ENCODE measurements at regions not wholly inside any gene's neighbourhood (a gene's known extent, or its start where the extent isn't known, plus 50 kb on each side); places are given as distances from the start of the nearest gene placed in this dataset.

DNA sequence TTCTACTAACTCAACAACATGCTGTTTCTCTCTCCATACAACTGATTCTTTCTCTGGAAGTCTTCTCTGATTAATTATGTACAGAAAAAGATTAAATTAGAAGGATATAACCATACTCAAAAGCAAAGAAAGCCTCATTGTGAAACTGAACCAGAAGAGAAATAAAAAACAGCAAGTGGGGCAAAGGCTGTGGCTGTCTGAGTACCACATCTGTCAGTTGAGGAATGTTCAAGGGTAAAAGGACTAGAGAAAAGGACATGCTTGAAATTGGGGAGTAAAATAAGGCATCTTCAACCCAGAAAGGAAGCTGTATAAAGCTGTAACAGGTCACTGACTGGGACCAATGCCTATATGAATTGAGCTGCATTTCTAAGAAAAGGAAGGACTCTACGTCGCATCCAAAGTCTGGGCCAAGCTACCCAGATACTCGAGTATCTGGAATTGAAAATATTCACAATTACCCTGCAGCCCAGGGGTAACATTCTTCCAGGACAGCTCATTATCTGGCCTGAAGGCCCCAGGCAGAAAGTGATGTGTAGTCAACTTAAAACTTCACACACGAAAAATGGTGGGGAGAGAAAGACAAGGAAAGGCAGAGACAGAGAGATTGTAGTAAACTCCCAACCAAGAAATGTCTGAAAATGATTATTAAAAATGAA, 356.0 kb upstream of the GALNT5 start:
- CTCF ChIA-PET, result interaction anchor here (1.4 kb wide), 1 partner anchor 153 kb away, joined by 3 read pairs; no protein-coding TSS in a partner anchor

More for the DNA sequence above, 356.0 kb upstream of the GALNT5 start:
- Histone ChIP-seq H3K79me2 (ENCODE audit: control insufficient read depth, insufficient read depth, low read length) (no peaks in the 10 kb centered on the region), H3K9me3 (replicated peaks; ENCODE audit: control insufficient read depth, insufficient read depth, low read length) (no peaks in the 10 kb centered on the region; the same call in 2 of the 3 replicates), H3K9ac (ENCODE audit: control insufficient read depth, insufficient read depth, low read length) (no peak overlapping the region), H3K27me3 (replicated peaks in 1 of 2; ENCODE audit: control insufficient read depth in 2 of 2, insufficient read depth in 2 of 2, low read length in 1 of 2) (no peaks in the 10 kb centered on the region), H4K20me1 (ENCODE audit: control insufficient read depth, insufficient read depth) (no peaks in the 10 kb centered on the region), H3K27ac (ENCODE audit: control insufficient read depth, insufficient read depth) (no peak overlapping the region), H3K4me2 (ENCODE audit: control insufficient read depth, insufficient read depth) (no peak overlapping the region), H3K36me3 (ENCODE audit: control insufficient read depth in 2 of 2, insufficient read depth in 2 of 2, low read length in 1 of 2) (no peaks in the 10 kb centered on the region), H2AFZ (ENCODE audit: control insufficient read depth, low read depth, low read length) (no peak overlapping the region), H3K4me3 (no peak overlapping the region), H3K4me1 (ENCODE audit: control insufficient read depth, insufficient read depth, low read length) (peaks cover 1% of the 10 kb centered on the region; the same call in 1 of the 2 replicates)
- DNase-seq (ENCODE audit: low read depth, low spot score) (no peak), ATAC-seq (no peak), FAIRE-seq (no peak)
- ChIA-PET SMC1A (ENCODE audit: uncharacterized antibody, unreplicated experiment) (no interaction called here), RAD21 (ENCODE audit: unreplicated experiment) (no interaction called here), POLR2A (no interaction called here)
- 28% methylated on average over 4 of the region's 4 CpGs for WGBS (ENCODE audit: insufficient coverage, insufficient replicate concordance, low lambda C conversion rate, missing lambda C conversion rate)
- in situ Hi-C loops (cut with MboI) (no loop called here), intact Hi-C loops (cut with micrococcal nuclease; ENCODE audit: unreplicated experiment) (no loop called here)
- TF ChIP-seq, protein P1, sequence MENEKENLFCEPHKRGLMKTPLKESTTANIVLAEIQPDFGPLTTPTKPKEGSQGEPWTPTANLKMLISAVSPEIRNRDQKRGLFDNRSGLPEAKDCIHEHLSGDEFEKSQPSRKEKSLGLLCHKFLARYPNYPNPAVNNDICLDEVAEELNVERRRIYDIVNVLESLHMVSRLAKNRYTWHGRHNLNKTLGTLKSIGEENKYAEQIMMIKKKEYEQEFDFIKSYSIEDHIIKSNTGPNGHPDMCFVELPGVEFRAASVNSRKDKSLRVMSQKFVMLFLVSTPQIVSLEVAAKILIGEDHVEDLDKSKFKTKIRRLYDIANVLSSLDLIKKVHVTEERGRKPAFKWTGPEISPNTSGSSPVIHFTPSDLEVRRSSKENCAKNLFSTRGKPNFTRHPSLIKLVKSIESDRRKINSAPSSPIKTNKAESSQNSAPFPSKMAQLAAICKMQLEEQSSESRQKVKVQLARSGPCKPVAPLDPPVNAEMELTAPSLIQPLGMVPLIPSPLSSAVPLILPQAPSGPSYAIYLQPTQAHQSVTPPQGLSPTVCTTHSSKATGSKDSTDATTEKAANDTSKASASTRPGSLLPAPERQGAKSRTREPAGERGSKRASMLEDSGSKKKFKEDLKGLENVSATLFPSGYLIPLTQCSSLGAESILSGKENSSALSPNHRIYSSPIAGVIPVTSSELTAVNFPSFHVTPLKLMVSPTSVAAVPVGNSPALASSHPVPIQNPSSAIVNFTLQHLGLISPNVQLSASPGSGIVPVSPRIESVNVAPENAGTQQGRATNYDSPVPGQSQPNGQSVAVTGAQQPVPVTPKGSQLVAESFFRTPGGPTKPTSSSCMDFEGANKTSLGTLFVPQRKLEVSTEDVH (IDR thresholded peaks at IDR 0.05; ENCODE audit: low read depth, partially characterized antibody), result no peak
- TF ChIP-seq EP300 (IDR thresholded peaks at IDR 0.05; ENCODE audit: borderline replicate concordance in 1 of 2, control insufficient read depth in 1 of 2, low read depth in 2 of 2, low read length in 2 of 2) (no peak), SMC3 (IDR thresholded peaks at IDR 0.05; ENCODE audit: borderline replicate concordance, low read length) (no peak), MEF2A (IDR thresholded peaks at IDR 0.05; ENCODE audit: insufficient read depth, low read depth, low read length) (no peak)
- TF ChIP-seq, protein P2, sequence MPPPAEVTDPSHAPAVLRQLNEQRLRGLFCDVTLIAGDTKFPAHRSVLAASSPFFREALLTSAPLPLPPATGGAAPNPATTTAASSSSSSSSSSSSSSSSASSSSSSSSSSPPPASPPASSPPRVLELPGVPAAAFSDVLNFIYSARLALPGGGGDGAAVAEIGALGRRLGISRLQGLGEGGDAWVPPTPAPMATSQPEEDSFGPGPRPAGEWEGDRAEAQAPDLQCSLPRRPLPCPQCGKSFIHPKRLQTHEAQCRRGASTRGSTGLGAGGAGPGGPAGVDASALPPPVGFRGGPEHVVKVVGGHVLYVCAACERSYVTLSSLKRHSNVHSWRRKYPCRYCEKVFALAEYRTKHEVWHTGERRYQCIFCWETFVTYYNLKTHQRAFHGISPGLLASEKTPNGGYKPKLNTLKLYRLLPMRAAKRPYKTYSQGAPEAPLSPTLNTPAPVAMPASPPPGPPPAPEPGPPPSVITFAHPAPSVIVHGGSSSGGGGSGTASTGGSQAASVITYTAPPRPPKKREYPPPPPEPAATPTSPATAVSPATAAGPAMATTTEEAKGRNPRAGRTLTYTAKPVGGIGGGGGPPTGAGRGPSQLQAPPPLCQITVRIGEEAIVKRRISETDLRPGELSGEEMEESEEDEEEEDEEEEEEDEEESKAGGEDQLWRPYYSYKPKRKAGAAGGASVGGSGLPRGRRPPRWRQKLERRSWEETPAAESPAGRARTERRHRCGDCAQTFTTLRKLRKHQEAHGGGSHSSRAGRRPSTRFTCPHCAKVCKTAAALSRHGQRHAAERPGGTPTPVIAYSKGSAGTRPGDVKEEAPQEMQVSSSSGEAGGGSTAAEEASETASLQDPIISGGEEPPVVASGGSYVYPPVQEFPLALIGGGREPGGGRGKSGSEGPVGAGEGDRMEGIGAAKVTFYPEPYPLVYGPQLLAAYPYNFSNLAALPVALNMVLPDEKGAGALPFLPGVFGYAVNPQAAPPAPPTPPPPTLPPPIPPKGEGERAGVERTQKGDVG (CRISPR knock-in tag; IDR thresholded peaks at IDR 0.05), result no peak
- TF ChIP-seq, protein P3, sequence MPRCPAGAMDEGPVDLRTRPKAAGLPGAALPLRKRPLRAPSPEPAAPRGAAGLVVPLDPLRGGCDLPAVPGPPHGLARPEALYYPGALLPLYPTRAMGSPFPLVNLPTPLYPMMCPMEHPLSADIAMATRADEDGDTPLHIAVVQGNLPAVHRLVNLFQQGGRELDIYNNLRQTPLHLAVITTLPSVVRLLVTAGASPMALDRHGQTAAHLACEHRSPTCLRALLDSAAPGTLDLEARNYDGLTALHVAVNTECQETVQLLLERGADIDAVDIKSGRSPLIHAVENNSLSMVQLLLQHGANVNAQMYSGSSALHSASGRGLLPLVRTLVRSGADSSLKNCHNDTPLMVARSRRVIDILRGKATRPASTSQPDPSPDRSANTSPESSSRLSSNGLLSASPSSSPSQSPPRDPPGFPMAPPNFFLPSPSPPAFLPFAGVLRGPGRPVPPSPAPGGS (IDR thresholded peaks at IDR 0.05; ENCODE audit: borderline replicate concordance, insufficient read depth, low read depth, low read length, poor library complexity, severe bottlenecking), result no peak
- no TSS peak for BruUV-seq (replicated peaks)
